SK-N-MC (cell line): ENCODE measurements at regions not wholly inside any gene's neighbourhood (a gene's known extent, or its start where the extent isn't known, plus 50 kb on each side); places are given as distances from the start of the nearest gene placed in this dataset.

Experiments used
- DNase-seq: peaks from one replicate; pipeline ENCODE4 v3.0.0-alpha.2; 2011; ENCODE audit warnings: low read depth, low spot score
- H3K27ac ChIP-seq: fragments of 200-600 bp; sonication (generic); 2 replicates; pipeline ENCODE4 v1.5.1; 2016; ENCODE audit warnings: mixed run types
- H3K36me3 ChIP-seq: fragments of 200-600 bp; sonication (generic); 2 replicates; pipeline ENCODE4 v1.6.1; 2017; ENCODE audit warnings: antibody characterized with exemption, low read length, mixed read lengths; ENCODE audit not compliant: insufficient read depth
- H3K4me3 ChIP-seq: fragments of 200-600 bp; sonication (generic); 2 replicates; pipeline ENCODE4 v1.5.1; 2016
- H3K9ac ChIP-seq: fragments of 200-600 bp; sonication (generic); 2 replicates; pipeline ENCODE4 v1.8.0; 2017; ENCODE audit warnings: mixed run types, mixed read lengths; ENCODE audit not compliant: insufficient read length
- H3K9me3 ChIP-seq: fragments of 200-600 bp; sonication (generic); 2 replicates; pipeline ENCODE4 v1.6.1; 2017; ENCODE audit warnings: low read depth, mild to moderate bottlenecking, antibody characterized with exemption, low read length, moderate library complexity, mixed read lengths
- EZH2 ChIP-seq: fragments of 200-600 bp; sonication (generic); IDR thresholded peaks from one replicate; pipeline ENCODE4 v1.6.1; 2017; ENCODE audit warnings: antibody characterized with exemption
- FOXP2 ChIP-seq: optimal IDR thresholded peaks from 2 replicates; pipeline ENCODE3; 2011; ENCODE audit warnings: mild to moderate bottlenecking, moderate library complexity; ENCODE audit not compliant: insufficient read depth; ENCODE audit errors: extremely low read length, control extremely low read depth
- POLR2AphosphoS5 ChIP-seq: IDR thresholded peaks from 2 replicates; pipeline ENCODE4 v1.6.1; 2012; ENCODE audit warnings: mild to moderate bottlenecking, low read depth, low read length, borderline replicate concordance

DNA sequence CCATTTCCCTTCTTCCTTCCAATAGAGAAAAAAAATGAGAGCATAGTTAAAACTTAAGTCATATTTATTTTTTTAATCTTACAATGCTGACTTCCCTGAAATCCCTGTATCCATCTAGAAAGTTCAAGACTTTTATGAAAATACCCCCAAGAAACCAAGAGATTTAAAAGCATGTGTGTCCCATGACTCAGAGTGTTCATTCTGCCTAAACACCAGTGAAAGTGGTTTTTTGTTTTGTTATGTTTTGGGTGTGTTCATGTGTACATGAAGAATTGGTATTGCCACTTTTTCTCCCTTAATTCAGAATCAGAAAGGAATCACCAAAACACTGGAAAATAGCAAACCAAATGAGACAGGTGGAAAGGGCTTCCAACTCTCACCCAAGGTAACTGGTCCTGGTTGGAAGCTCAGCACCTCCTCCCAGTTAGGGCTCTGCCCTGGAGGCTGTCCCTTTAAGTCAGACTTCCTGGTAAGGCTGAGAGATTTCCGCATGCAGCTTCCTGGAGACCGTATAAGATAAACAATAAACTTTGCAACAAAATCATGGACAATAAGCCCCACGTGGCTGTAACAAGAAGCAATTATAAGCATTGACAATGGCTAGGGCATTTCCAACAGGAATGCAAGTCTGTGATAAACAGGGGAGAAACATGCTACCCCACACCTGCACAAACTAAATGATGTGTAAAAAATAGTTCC is 121.9 kb upstream of the ARHGEF3 start:
- Histone ChIP-seq H3K4me3 (no peak overlapping the region), H3K36me3 (no peaks in the 10 kb centered on the region), H3K9ac (no peak overlapping the region), H3K9me3 (no peaks in the 10 kb centered on the region), H3K27ac (no peak overlapping the region)
- no peak for TF ChIP-seq POLR2AphosphoS5
- no peak for TF ChIP-seq FOXP2
- TF ChIP-seq EZH2: no peak
- DNase-seq: no peak

- no peak overlapping the region for H3K9ac ChIP-seq
- H3K4me3 ChIP-seq: no peak overlapping the region
- DNase-seq: no peak
Measured at GRCh38 chr3:56921573-56922453, 120.1 kb upstream of the ARHGEF3 start.

GRCh38 chr3:56919797-56920195 is 118.0 kb upstream of the ARHGEF3 start:
- no peaks in the 10 kb centered on the region for H3K9me3 ChIP-seq
- H3K27ac ChIP-seq: no peak overlapping the region
- TF ChIP-seq EZH2 (no peak), FOXP2 (no peak), POLR2AphosphoS5 (no peak)
- no peak overlapping the region for H3K9ac ChIP-seq
- no peak for DNase-seq
- no peaks in the 10 kb centered on the region for H3K36me3 ChIP-seq
- H3K4me3 ChIP-seq: no peak overlapping the region

More at GRCh38 chr3:56921573-56922453, 120.1 kb upstream of the ARHGEF3 start:
- Histone ChIP-seq H3K36me3 (no peaks in the 10 kb centered on the region), H3K9me3 (no peaks in the 10 kb centered on the region), H3K27ac (no peak overlapping the region)
- no peak for TF ChIP-seq EZH2
- no peak for TF ChIP-seq POLR2AphosphoS5
- TF ChIP-seq FOXP2: no peak

GRCh38 chr3:56919137-56919796 is 117.5 kb upstream of the ARHGEF3 start:
- Histone ChIP-seq H3K27ac (no peak overlapping the region), H3K36me3 (no peaks in the 10 kb centered on the region), H3K9me3 (no peaks in the 10 kb centered on the region), H3K4me3 (no peak overlapping the region), H3K9ac (no peak overlapping the region)
- no peak for TF ChIP-seq FOXP2
- DNase-seq: no peak

- H3K9me3 ChIP-seq: no peaks in the 10 kb centered on the region
- no peak for DNase-seq
- no peaks in the 10 kb centered on the region for H3K36me3 ChIP-seq
- H3K4me3 ChIP-seq: no peak overlapping the region
- no peak overlapping the region for H3K27ac ChIP-seq
- no peak for TF ChIP-seq FOXP2
- no peak for TF ChIP-seq EZH2
- no peak for TF ChIP-seq POLR2AphosphoS5
- no peak overlapping the region for H3K9ac ChIP-seq
Measured at GRCh38 chr3:56918111-56918568, 116.4 kb upstream of the ARHGEF3 start.

GRCh38 chr3:56917361-56918110 is 115.8 kb upstream of the ARHGEF3 start:
- DNase-seq: no peak
- Histone ChIP-seq H3K36me3 (no peaks in the 10 kb centered on the region), H3K9me3 (no peaks in the 10 kb centered on the region), H3K9ac (no peak overlapping the region), H3K4me3 (no peak overlapping the region), H3K27ac (no peak overlapping the region)
- TF ChIP-seq FOXP2 (no peak), EZH2 (no peak), POLR2AphosphoS5 (no peak)

- H3K9me3 ChIP-seq: no peaks in the 10 kb centered on the region
- no peak overlapping the region for H3K4me3 ChIP-seq
- no peak for TF ChIP-seq EZH2
- no peak for TF ChIP-seq POLR2AphosphoS5
- no peak for TF ChIP-seq FOXP2
- H3K9ac ChIP-seq: no peak overlapping the region
- no peaks in the 10 kb centered on the region for H3K36me3 ChIP-seq
- H3K27ac ChIP-seq: no peak overlapping the region
- no peak for DNase-seq
Measured at GRCh38 chr3:56916716-56917360, 115.1 kb upstream of the ARHGEF3 start.
